Body of pancreas (tissue), 4 donors: ENCODE measurements at regions not wholly inside any gene's neighbourhood (a gene's known extent, or its start where the extent isn't known, plus 50 kb on each side); places are given as distances from the start of the nearest gene placed in this dataset. TPM values are rescaled to one million over a fixed set of nuclear protein-coding genes. Genes with fewer than 3 reads are reported as not detected.

ENCODE experiments used
- ATAC-seq: fragments of 150-250 bp; one replicate; pipeline ENCODE4 v1.9.1; 2016
- DNase-seq, 4 donors: peaks; one replicate each; pipeline ENCODE4 v3.0.0-alpha.2; 2019
- H3K27ac ChIP-seq, 4 donors: fragments of 200-600 bp; sonication (generic); 1 replicate in 3 of 4; 2 replicates in 1 of 4; pipeline versions ENCODE4 v1.5.1 to v1.6.1; 2016 to 2019; ENCODE audit warnings: mild to moderate bottlenecking in 1 of 4, mixed read lengths in 1 of 4, moderate library complexity in 1 of 4
- H3K27me3 ChIP-seq, 2 donors: fragments of 200-600 bp; sonication (generic); one replicate each; pipeline ENCODE4 v1.6.0; 2016; ENCODE audit warnings: mild to moderate bottlenecking in 1 of 2
- H3K36me3 ChIP-seq, 2 donors: fragments of 200-600 bp; sonication (generic); replicated peaks in 1 of 2; 2 replicates each; pipeline ENCODE4 v1.5.1; 2016; ENCODE audit warnings: low read depth in 2 of 2; ENCODE audit not compliant: insufficient read depth in 1 of 2
- H3K4me1 ChIP-seq: fragments of 200-600 bp; sonication (generic); one replicate; pipeline ENCODE4 v1.6.0; 2016
- H3K4me3 ChIP-seq, 2 donors: fragments of 200-600 bp; sonication (generic); 1 replicate in 1 of 2; 2 replicates in 1 of 2; pipeline ENCODE4 v1.5.1; 2016 to 2019
- H3K9me3 ChIP-seq, 3 donors: fragments of 200-600 bp; sonication (generic); 1 replicate in 2 of 3; 2 replicates in 1 of 3; pipeline ENCODE4 v1.5.1; 2016
- CTCF ChIP-seq, 7 experiments: fragments of 450-650 bp in 4 of 7; fragments of 200-600 bp in 3 of 7; sonication (generic) in 3 of 7; IDR thresholded peaks; one replicate each; pipeline ENCODE4 v1.5.1; 2016 to 2019; ENCODE audit warnings: antibody characterized with exemption in 7 of 7
- POLR2A ChIP-seq, 3 donors: fragments of 450-650 bp; IDR thresholded peaks; one replicate each; pipeline ENCODE4 v1.6.1; 2016; ENCODE audit warnings: antibody characterized with exemption in 3 of 3, mild to moderate bottlenecking in 2 of 3
- WGBS, 2 donors: methylation state at CpG; one replicate each; pipeline ENCODE4 v1.1.5; 2017; 5-methylcytosine and 5-hydroxymethylcytosine counted together
- intact Hi-C: fragments of 100-400 bp; cut with DNase I; formaldehyde crosslinking; loops from one replicate; pipeline ENCODE4 v1.15.1; 2023
- small RNA-seq: library from RNA; depleted of rRNA; stranded (forward); fragments of <200 nt; gene quantifications from one replicate; pipeline ENCODE3, GENCODE V24; 2016

DNA sequence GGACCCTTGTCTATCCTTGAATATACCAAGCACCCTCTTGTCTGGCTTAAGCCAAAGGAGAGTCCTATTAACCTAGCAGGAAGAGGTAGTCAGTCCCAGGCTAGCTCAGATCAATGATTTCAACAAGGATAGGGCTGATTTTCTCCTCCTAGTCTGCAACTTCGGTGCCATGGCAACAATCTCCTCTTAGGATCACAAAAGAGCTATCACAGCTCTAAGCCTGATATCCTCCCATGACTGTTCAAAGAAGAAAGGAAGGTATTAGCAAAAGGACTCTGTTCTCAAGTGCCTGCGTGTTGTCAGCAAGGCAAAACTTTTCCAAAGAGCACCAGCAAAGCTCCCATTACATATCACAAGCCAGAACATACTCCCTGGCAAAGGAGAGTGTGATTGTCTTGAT is 58.7 kb upstream of the DDX18 start:
- no peak overlapping the region for H3K27ac ChIP-seq
- DNase-seq (no peak), ATAC-seq (no peak)
- H3K36me3 ChIP-seq: no peaks in the 10 kb centered on the region
- no peak overlapping the region for H3K4me3 ChIP-seq
- no peaks in the 10 kb centered on the region for H3K9me3 ChIP-seq
- TF ChIP-seq CTCF (IDR thresholded peaks at IDR 0.05) (no peak), POLR2A (IDR thresholded peaks at IDR 0.05) (no peak)
- 66 to 72% methylated on average over 2 of the region's 2 CpGs for WGBS, 2 donors
- no peaks in the 10 kb centered on the region for H3K27me3 ChIP-seq
- no peaks in the 10 kb centered on the region for H3K4me1 ChIP-seq
- intact Hi-C loops: no loop called here

- DNase-seq: no peak
- Histone ChIP-seq H3K4me3 (no peak overlapping the region), H3K9me3 (no peaks in the 10 kb centered on the region), H3K4me1 (no peaks in the 10 kb centered on the region), H3K36me3 (no peaks in the 10 kb centered on the region), H3K27me3 (no peaks in the 10 kb centered on the region), H3K27ac (no peak overlapping the region)
- intact Hi-C loops: no loop called here
- TF ChIP-seq CTCF (IDR thresholded peaks at IDR 0.05) (no peak), POLR2A (IDR thresholded peaks at IDR 0.05) (no peak)
- 78% methylated on average over 1 of the region's 1 CpG; no CpG with 5 or more reads in 1 of the 2 donors for WGBS, 2 donors
- ATAC-seq: no peak
These were observed 53.6 kb upstream of the DDX18 start for GRCh38 chr2:117760916-117761315.

- Histone ChIP-seq H3K9me3 (no peaks in the 10 kb centered on the region), H3K27me3 (no peaks in the 10 kb centered on the region), H3K36me3 (no peaks in the 10 kb centered on the region), H3K4me1 (no peaks in the 10 kb centered on the region), H3K27ac (no peak overlapping the region), H3K4me3 (no peak overlapping the region)
- TF ChIP-seq CTCF (IDR thresholded peaks at IDR 0.05) (no peak), POLR2A (IDR thresholded peaks at IDR 0.05) (no peak)
- ATAC-seq (no peak), DNase-seq (no peak)
- intact Hi-C loops: no loop called here
These were observed 52.0 kb upstream of the DDX18 start for GRCh38 chr2:117762454-117762853.

GRCh38 chr2:117763804-117764203 is 50.7 kb upstream of the DDX18 start:
- TF ChIP-seq CTCF (IDR thresholded peaks at IDR 0.05) (no peak), POLR2A (IDR thresholded peaks at IDR 0.05) (no peak)
- H3K27me3 ChIP-seq: no peaks in the 10 kb centered on the region
- WGBS, 2 donors: 28 to 36% methylated on average over 4 of the region's 4 CpGs
- no peaks in the 10 kb centered on the region for H3K4me1 ChIP-seq
- ATAC-seq: peak; percentile 75
- H3K36me3 ChIP-seq: no peaks in the 10 kb centered on the region
- H3K4me3 ChIP-seq: no peak overlapping the region
- intact Hi-C loops: no loop called here
- no peak overlapping the region for H3K27ac ChIP-seq
- peak; percentile 8 to 47 (median 33) for DNase-seq
- H3K9me3 ChIP-seq: no peaks in the 10 kb centered on the region

Small RNA genes lying in the stretch of these regions (small RNA-seq; reads per million reads assigned to genes)
- gene AC104408.1 (not detected), gene RNU7-190P (not detected)
